Fibroblast of pulmonary artery (primary cell): ENCODE measurements at regions not wholly inside any gene's neighbourhood (a gene's known extent, or its start where the extent isn't known, plus 50 kb on each side); places are given as distances from the start of the nearest gene placed in this dataset.

ENCODE experiments used
- DNase-seq: peaks from one replicate; pipeline ENCODE4 v3.0.0-alpha.2; 2010; ENCODE audit warnings: low read depth
- H3K4me3 ChIP-seq: replicated peaks from 2 replicates; pipeline ENCODE4 v1.5.1; 2011; ENCODE audit warnings: low read depth, mild to moderate bottlenecking, control low read depth, low read length, moderate library complexity
- TF ChIP-seq, protein P1 (sequence below): IDR thresholded peaks from 2 replicates; pipeline ENCODE4 v1.5.1; 2011; ENCODE audit warnings: mild to moderate bottlenecking, control low read depth, low read length, inconsistent platforms; ENCODE audit errors: missing control alignments

DNA sequence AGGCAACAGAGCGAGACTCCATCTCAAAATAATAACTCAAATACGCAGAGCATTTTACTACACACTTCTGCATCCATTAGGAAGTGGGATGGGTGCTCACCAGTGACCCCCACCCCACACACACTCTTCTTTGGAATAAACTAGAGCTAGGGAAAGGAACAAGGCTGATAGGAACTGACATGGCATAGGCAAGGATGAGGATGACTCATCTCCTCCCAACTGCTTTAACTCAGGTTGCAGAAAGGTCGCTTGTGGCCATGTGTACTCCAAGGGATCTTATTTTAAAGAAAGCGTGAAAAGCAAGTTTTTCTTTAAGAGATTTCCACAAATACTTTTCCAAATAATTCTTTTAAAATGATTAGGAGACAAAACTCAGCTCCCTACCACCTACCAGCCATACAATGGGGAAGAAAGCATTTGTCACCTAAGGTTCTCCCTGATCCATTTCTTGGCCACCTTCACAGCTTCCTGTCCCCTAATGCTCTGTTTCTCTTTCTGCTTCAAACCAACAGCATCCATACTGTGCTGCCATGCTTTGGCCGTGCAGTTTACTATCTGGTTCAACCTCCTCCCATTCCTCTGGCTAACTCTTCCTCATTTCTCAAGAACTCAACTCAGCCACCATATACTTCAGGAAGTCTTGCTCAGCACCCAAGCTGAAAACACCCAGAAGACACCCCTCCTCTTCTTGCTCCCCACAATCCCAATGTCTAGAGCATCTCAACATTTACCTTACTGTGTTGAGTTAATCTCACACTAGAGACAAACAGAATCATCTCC lies 211.9 kb downstream of the ACTL7B start:
- DNase-seq, result no peak
- H3K4me3 ChIP-seq, result no peak overlapping the region
- TF ChIP-seq, protein P1, sequence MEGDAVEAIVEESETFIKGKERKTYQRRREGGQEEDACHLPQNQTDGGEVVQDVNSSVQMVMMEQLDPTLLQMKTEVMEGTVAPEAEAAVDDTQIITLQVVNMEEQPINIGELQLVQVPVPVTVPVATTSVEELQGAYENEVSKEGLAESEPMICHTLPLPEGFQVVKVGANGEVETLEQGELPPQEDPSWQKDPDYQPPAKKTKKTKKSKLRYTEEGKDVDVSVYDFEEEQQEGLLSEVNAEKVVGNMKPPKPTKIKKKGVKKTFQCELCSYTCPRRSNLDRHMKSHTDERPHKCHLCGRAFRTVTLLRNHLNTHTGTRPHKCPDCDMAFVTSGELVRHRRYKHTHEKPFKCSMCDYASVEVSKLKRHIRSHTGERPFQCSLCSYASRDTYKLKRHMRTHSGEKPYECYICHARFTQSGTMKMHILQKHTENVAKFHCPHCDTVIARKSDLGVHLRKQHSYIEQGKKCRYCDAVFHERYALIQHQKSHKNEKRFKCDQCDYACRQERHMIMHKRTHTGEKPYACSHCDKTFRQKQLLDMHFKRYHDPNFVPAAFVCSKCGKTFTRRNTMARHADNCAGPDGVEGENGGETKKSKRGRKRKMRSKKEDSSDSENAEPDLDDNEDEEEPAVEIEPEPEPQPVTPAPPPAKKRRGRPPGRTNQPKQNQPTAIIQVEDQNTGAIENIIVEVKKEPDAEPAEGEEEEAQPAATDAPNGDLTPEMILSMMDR, result no peak

DNA sequence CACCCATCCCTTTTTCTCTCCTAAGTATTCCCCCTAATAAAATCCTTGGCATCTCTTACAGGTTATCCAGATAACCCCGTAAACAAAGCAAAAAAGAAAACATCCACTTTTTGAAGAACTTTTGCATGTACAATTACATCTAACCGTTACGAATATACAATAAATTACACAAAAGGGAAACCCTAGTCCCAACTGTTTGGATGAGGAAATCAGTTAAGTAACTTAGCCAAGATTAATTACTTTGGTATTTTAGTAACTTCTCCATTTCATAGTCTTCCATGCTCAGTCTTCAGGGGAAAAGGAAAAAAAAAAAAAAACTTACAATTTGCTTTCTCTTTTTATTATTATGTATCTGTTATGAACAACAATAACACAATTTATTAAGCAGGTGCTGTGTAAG lies 212.9 kb downstream of the ACTL7B start:
- DNase-seq, result no peak
- no peak overlapping the region for H3K4me3 ChIP-seq
- TF ChIP-seq, protein P1, result no peak

DNA sequence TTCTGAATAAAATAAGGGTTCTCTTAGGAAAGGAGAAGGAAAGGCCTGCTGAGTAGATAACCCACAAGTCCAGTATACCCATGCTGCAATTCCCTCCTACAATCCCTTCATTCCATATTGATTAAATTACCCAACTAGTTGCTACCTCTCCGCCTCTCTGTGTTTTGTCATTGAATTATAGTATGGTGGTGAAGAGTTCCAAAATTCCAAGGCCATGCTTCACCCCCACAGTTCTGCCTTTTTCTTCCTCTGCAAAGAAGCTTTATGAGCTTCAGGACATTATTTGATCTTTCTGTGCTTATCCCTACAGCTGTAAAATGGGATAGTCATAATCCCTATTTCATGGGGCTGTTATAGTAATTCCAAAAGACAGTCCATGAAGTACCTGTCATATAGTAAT lies 215.6 kb downstream of the ACTL7B start:
- TF ChIP-seq, protein P1, result no peak
- DNase-seq, result no peak
- no peak overlapping the region for H3K4me3 ChIP-seq

DNA sequence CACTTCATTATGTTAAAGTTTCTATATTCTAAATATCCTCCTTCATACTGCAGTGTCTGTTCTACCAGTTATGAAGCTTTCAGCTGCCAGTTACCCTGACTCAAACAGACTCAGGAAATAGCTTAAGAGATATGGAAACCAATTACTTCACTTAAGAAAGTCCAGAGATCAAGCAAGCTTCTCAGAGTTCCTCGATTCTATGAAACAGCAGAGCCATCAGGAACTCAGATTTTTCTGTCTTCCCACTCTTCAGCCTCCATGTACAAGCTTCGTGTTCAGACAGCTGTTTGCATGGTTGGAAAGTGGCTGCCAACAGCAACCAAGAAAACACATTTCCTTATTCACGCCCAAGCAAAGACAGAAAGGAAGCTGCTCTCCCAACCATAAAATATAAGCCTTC lies 216.1 kb downstream of the ACTL7B start:
- peak; percentile 32 for DNase-seq
- H3K4me3 ChIP-seq, result no peak overlapping the region
- TF ChIP-seq, protein P1, result no peak

DNA sequence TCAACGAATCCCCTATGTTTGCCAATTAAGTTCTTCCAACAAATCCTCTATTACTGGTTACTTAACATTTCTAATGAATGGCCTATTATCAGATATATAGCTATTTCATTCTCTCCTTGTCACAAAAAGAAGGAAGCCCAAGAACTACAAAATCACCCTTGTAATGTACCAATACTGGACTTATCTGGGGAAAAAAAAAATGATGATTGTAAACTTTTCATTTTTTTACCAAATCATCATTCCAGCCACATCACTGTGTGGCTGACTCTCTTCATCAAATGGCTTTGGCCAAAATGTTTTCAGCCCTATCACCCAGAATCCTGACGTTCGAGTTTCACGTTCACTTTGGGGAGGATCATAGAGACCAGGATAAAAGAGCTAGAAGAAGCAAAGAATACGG lies 216.7 kb downstream of the ACTL7B start:
- no peak overlapping the region for H3K4me3 ChIP-seq
- TF ChIP-seq, protein P1, result no peak
- DNase-seq, result no peak

DNA sequence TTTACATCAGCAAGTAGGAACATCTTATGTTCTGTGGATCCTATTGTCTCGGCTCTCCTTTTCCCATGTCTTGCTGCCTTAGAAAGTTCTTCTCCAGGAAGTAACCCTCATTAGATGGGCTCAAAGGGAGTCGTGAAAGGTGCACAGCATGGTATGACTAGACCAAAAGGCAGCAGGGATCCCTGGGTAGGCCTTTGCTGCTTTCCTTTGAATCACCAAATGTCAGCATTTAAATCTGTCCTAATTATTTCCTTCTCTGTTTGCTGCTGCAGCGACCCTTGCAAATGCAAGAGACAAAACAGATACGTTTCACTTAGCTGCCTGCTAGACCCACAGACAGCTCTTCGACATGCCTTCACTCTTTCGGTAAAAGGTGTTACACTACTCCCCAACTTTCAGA lies 218.4 kb downstream of the ACTL7B start:
- DNase-seq, result no peak
- TF ChIP-seq, protein P1, result no peak
- no peak overlapping the region for H3K4me3 ChIP-seq

DNA sequence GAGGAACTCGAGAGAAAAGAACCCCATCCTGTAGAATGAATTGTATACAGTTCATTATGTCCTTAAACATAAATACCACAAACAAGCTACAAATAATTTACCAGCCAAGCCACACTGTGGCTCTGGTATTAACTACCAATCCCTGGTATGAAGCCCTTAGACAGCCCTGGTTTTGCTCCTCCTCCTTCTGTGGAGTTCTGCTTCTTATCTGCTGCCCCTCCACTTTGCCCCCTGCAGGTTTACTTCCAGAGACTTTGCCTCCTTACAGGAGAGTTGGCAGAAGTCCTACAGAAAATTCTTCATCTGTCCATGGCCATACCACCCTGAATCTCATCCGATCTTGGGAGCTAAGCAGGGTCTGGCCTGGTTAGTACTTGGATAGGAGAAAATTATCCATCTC lies 219.8 kb downstream of the ACTL7B start:
- TF ChIP-seq, protein P1, result no peak
- H3K4me3 ChIP-seq, result no peak overlapping the region
- no peak for DNase-seq
